SK-N-MC (cell line): ENCODE measurements at regions not wholly inside any gene's neighbourhood (a gene's known extent, or its start where the extent isn't known, plus 50 kb on each side); places are given as distances from the start of the nearest gene placed in this dataset.

ENCODE experiments used
- EZH2 ChIP-seq: fragments of 200-600 bp; sonication (generic); IDR thresholded peaks from one replicate; pipeline ENCODE4 v1.6.1; 2017; ENCODE audit warnings: antibody characterized with exemption
- POLR2AphosphoS5 ChIP-seq: IDR thresholded peaks from 2 replicates; pipeline ENCODE4 v1.6.1; 2012; ENCODE audit warnings: mild to moderate bottlenecking, low read depth, low read length, borderline replicate concordance

GRCh38 chr6:119908157-119908556 lies 558.6 kb upstream of the MAN1A1 start:
- TF ChIP-seq POLR2AphosphoS5 = no peak
- TF ChIP-seq EZH2 = no peak
